ENCODE measurements at regions not wholly inside any gene's neighbourhood (a gene's known extent, or its start where the extent isn't known, plus 50 kb on each side); places are given as distances from the start of the nearest gene placed in this dataset.

DNA sequence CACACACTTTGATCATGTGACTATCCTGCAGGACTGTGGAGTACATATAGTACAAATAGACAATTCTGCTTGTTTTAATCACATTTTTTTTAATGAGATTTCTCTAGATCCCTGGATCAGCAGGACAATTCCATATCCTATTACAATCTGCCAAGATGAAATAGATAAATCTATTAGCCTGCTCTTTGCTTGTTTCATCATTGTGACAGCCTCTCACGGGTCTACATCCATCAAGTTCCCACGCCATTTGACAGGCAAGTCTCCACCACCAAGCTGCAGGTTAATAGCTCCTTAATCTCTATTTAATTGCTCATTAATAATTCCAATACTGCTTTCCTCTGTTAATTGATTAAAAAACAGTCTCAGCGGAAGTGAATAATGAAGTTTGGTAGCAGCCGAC, 671.5 kb downstream of the CCSER2 start:
- in situ Hi-C loops (cut with HindIII; ENCODE audit: low pct_unique_long_range_greater_than_20kb, low sequenced_read_pairs), result no loop called here
- no peak for DNase-seq (ENCODE audit: low read depth)

DNA sequence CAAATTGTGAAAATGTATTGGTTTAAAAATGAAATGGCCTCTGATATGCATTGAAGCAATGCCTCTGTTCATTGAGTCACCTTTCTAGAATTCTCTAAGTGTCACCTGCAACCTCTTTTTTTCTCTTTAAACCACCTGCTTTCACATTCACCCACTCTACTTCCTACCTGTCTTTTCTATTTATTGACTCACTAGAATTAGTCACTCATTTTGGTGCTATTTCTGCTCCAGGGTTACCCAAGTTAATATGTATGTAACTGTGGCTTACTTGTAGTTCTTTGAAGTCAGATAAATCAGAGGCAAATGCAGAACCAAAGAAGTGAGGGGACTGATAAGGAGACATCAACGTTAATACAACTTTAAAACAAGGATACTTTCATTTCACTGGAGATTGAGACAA, 674.7 kb downstream of the CCSER2 start:
- in situ Hi-C loops (cut with HindIII; ENCODE audit: low pct_unique_long_range_greater_than_20kb, low sequenced_read_pairs), result no loop called here
- DNase-seq (ENCODE audit: low read depth), result no peak

DNA sequence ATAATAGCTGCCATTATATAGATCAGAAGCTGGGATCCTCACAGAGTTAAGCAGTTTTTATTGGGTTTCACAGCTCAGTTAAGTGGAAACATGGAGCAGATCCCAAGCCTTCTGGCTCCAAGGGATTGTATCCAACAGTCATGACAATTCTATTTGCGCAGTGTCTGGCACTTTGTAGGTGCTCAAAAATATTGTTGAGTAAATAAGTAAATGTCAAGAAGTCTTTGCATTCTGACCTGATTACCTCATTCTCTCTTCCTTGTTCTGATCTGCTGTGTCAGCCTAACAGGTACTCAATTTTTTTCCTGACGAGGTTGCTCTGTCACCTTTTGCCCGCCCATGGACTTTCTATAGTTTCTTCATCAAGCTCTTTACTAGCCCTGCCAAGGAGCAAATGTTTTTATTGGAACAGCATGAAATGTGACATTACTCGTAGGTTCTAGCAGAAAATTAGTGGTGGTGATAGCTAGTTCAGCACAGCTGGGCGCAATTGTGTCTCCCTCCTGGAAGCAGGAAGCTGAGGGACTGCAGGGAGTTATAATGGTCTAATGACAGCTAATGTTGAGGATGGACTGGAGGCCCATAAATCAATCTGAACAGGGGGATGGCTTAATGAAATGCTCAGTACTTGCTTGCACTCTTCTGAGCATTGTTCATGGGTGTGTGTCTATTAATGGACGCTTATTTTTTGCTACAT, 680.2 kb downstream of the CCSER2 start:
- no peak for DNase-seq (ENCODE audit: low read depth)
- in situ Hi-C loops (cut with HindIII; ENCODE audit: low pct_unique_long_range_greater_than_20kb, low sequenced_read_pairs), result no loop called here

DNA sequence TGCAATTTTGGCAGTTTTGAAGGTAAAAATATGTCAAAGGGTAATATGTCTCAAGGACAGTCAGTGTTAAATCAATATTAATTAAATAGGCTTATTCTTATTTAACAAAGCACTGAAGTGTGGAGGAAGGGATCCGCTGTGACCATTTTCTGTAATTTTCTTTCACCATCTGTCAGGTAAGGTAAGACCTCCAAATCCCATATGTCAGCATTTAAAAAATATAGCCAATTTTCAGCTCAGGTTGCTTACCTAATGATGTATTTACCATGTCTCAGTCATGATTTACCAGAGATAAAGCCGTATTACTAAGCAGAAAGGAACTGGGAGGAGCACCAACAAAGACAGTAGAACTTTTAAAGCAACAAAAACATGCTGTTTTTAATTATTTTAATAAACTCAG, 683.9 kb downstream of the CCSER2 start:
- no peak for DNase-seq (ENCODE audit: low read depth)
- in situ Hi-C loops (cut with HindIII; ENCODE audit: low pct_unique_long_range_greater_than_20kb, low sequenced_read_pairs), result no loop called here

DNA sequence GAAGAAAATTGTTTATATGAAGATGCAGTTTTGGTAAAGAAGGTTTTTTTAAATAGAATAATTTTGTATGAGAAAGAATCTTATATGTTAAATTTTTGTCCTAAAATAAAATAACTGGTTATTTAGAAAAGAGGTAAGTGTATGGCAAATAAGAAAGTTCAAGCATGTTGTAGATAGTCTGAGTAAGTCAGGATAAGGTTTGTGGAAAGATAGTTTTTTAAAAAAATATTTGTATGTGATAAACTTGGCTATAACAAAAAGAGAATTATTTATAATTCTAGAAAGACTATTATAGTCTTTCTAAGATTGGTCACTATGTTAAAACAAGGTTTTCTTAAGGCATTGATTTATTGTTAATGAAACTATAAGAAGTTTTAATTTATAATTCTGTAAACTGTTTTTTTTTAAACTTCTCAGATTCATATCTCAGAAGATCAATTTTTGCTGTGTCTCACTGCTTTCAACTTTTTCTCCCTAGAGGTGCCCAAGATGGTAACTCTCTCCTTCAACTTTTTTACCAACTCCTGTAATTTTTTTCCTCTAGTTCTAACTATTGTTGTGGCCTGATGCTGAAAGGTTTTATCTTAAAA, 698.6 kb downstream of the CCSER2 start:
- DNase-seq (ENCODE audit: low read depth), result no peak
- in situ Hi-C loops (cut with HindIII; ENCODE audit: low pct_unique_long_range_greater_than_20kb, low sequenced_read_pairs), result no loop called here

GRCh38 chr10:85032981-85033380, 704.6 kb downstream of the CCSER2 start:
- in situ Hi-C loops (cut with HindIII; ENCODE audit: low pct_unique_long_range_greater_than_20kb, low sequenced_read_pairs), result no loop called here
- DNase-seq (ENCODE audit: low read depth), result no peak

DNA sequence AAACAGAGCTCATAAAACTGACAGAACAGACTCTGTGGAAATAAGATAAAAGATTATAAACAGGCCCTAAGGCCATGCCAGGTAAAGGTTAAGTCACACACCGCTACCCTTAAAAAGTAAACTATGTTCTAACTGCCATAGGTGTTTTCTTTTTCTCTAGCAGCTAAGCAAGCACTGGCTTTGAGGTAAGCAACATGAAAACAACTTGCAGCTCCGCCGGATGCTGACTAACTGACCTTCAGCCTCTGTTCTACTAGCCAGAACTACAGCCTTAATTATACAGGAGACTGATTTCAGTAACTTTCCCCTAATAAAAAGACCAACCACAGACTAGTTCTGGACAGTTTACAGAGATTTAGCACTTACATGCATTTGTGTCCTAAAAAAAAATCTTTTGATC, 708.3 kb downstream of the CCSER2 start:
- in situ Hi-C loops (cut with HindIII; ENCODE audit: low pct_unique_long_range_greater_than_20kb, low sequenced_read_pairs), result no loop called here
- no peak for DNase-seq (ENCODE audit: low read depth)

DNA sequence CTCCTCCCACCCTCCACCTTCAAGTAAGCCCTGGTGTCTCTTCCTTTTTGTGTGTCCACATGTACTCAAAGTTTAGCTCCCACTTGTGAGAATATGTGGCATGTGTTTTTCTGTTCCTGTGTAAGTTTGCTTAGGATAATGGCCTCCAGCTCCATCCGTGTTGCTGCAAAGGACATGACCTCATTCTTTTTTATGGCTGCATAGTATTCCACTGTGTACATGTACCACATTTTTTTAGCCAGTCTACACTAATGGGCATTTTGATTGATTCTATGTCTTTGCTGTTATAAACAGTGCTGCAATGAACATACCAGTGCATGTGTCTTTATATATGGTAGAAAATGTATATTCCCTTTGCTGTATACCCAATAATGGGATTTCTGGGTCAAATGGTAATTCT, 710.9 kb downstream of the CCSER2 start:
- no peak for DNase-seq (ENCODE audit: low read depth)
- in situ Hi-C loops (cut with HindIII; ENCODE audit: low pct_unique_long_range_greater_than_20kb, low sequenced_read_pairs), result no loop called here

DNA sequence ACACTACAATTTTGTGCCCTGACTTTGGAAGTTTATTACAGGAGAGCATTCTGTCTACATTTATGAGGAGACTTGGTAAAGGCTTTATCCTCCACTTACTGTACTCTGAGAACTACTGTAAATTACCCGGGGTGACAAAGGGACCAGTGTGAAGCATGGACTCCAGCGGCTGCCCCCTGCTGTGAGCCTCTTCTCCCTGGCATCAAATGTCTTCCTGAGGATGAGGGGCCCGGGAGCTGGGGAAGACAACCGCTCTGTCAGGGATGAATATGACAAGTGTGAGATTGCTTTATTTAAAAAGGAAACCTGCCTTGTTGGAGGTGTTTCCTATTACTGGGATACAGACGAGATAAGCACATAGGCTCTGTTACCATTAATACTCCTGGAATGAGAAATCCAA, 714.8 kb downstream of the CCSER2 start:
- in situ Hi-C loops (cut with HindIII; ENCODE audit: low pct_unique_long_range_greater_than_20kb, low sequenced_read_pairs), result no loop called here
- DNase-seq (ENCODE audit: low read depth), result no peak

DNA sequence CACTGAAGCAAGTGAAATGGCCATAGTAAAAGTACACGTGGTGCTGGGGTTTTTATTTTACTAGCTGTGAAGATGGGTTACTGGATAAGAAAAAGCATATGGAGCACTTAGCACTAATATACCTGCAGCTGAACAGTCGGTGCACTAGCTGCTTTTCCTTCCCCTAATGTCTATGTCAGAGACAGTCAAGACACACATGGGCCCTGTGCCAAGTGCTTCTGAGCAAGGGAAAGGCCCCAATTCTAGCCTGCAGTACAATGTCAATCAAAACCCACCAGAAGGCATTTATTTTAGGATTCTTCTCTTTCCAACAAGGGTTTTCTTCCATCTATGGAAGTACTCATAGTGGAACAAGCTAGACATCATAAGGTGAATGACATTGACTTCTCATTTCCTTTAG, 716.7 kb downstream of the CCSER2 start:
- no peak for DNase-seq (ENCODE audit: low read depth)
- in situ Hi-C loops (cut with HindIII; ENCODE audit: low pct_unique_long_range_greater_than_20kb, low sequenced_read_pairs), result no loop called here

- DNase-seq (ENCODE audit: low read depth), result no peak
- in situ Hi-C loops (cut with HindIII; ENCODE audit: low pct_unique_long_range_greater_than_20kb, low sequenced_read_pairs), result no loop called here
These were observed 718.9 kb downstream of the CCSER2 start for GRCh38 chr10:85047170-85047834.

- DNase-seq (ENCODE audit: low read depth), result no peak
- in situ Hi-C loops (cut with HindIII; ENCODE audit: low pct_unique_long_range_greater_than_20kb, low sequenced_read_pairs), result no loop called here
These were observed 719.6 kb downstream of the CCSER2 start for GRCh38 chr10:85047979-85048378.

DNA sequence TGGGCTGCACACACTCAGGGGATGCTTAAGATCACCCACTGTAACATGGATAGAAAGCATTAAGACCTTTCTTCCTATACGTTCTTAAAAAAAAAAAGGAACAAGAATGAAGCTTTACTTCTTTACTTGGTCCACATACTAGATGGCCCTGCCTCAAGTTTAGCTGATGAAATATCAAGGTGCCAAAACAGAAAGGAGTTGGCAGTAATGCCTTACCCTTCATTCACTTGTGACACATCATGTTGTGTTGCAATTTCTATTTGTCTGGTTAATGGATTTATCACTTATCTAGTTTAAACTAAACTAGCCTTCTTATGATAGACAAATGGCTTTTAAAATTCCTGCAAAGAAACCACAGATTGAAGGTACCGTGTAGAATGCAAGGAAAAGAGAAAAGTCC, 720.3 kb downstream of the CCSER2 start:
- in situ Hi-C loops (cut with HindIII; ENCODE audit: low pct_unique_long_range_greater_than_20kb, low sequenced_read_pairs), result no loop called here
- no peak for DNase-seq (ENCODE audit: low read depth)

DNA sequence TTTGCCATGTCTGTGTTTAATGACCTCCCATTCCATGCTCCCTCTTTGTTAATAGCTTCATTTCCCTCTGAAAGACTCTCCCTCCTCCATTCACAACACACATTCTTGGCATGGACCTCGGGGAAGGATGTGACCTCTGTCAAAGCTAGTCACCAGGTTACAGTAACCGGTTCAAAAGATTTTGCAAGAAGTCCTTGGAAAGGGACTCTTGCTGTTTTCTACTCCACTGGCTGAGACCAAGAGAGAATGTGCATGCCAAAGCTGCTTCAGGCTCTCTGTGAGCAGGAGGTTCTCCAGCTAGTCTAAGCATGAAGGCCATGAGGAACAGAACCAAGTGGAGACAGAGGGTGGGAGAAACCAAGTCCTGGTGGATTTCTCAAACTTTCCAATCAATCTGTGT, 732.6 kb downstream of the CCSER2 start:
- DNase-seq (ENCODE audit: low read depth), result no peak

GRCh38 chr10:85061401-85061800, 733.0 kb downstream of the CCSER2 start:
- in situ Hi-C loops (cut with HindIII; ENCODE audit: low pct_unique_long_range_greater_than_20kb, low sequenced_read_pairs), result no loop called here
- DNase-seq (ENCODE audit: low read depth), result no peak

More for the DNA sequence above, 732.6 kb downstream of the CCSER2 start:
- in situ Hi-C loops (cut with HindIII; ENCODE audit: low pct_unique_long_range_greater_than_20kb, low sequenced_read_pairs), result no loop called here

GRCh38 chr10:85067955-85068354, 739.6 kb downstream of the CCSER2 start:
- DNase-seq (ENCODE audit: low read depth), result no peak
- in situ Hi-C loops (cut with HindIII; ENCODE audit: low pct_unique_long_range_greater_than_20kb, low sequenced_read_pairs), result no loop called here

- no peak for DNase-seq (ENCODE audit: low read depth)
- in situ Hi-C loops (cut with HindIII; ENCODE audit: low pct_unique_long_range_greater_than_20kb, low sequenced_read_pairs), result no loop called here
These were observed 752.5 kb downstream of the CCSER2 start for GRCh38 chr10:85080934-85081333.

- no peak for DNase-seq (ENCODE audit: low read depth)
- in situ Hi-C loops (cut with HindIII; ENCODE audit: low pct_unique_long_range_greater_than_20kb, low sequenced_read_pairs), result no loop called here
These were observed 770.6 kb downstream of the CCSER2 start for GRCh38 chr10:85098835-85099521.

- in situ Hi-C loops (cut with HindIII; ENCODE audit: low pct_unique_long_range_greater_than_20kb, low sequenced_read_pairs), result no loop called here
- DNase-seq (ENCODE audit: low read depth), result no peak
These were observed 772.1 kb downstream of the CCSER2 start for GRCh38 chr10:85100495-85100894.

Measured in Caki2 (cell line).